Thoracic aorta (tissue), 2 donors: ENCODE measurements at regions not wholly inside any gene's neighbourhood (a gene's known extent, or its start where the extent isn't known, plus 50 kb on each side); places are given as distances from the start of the nearest gene placed in this dataset.

Experiments
- ATAC-seq: fragments of 150-250 bp; one replicate; pipeline ENCODE4 v1.8.0; 2017; ENCODE audit warnings: low read depth; ENCODE audit not compliant: insufficient number of reproducible peaks, low FRiP score
- DNase-seq: peaks from one replicate; pipeline ENCODE4 v3.0.0-alpha.2; 2020; ENCODE audit warnings: low spot score
- H3K27ac ChIP-seq, 2 donors: fragments of 200-600 bp; sonication (generic); 1 replicate in 1 of 2; 2 replicates in 1 of 2; pipeline ENCODE4 v1.5.1; 2016; ENCODE audit warnings: mild to moderate bottlenecking in 2 of 2, moderate library complexity in 2 of 2
- H3K27me3 ChIP-seq: fragments of 200-600 bp; sonication (generic); replicated peaks from 2 replicates; pipeline ENCODE4 v1.6.0; 2016; ENCODE audit warnings: mild to moderate bottlenecking; ENCODE audit not compliant: insufficient read depth
- H3K36me3 ChIP-seq: fragments of 200-600 bp; sonication (generic); one replicate; pipeline ENCODE4 v1.5.1; 2016
- H3K4me1 ChIP-seq, 2 donors: fragments of 200-600 bp; sonication (generic); 1 replicate in 1 of 2; 2 replicates in 1 of 2; pipeline versions ENCODE4 v1.5.1 to v1.6.0; 2016; ENCODE audit warnings: low read depth in 2 of 2, mild to moderate bottlenecking in 1 of 2; ENCODE audit not compliant: control insufficient read depth in 1 of 2
- H3K4me3 ChIP-seq: fragments of 200-600 bp; sonication (generic); 2 replicates; pipeline ENCODE4 v1.5.1; 2016; ENCODE audit warnings: mild to moderate bottlenecking
- H3K9me3 ChIP-seq: fragments of 200-600 bp; sonication (generic); 2 replicates; pipeline ENCODE4 v1.5.1; 2016
- CTCF ChIP-seq: fragments of 200-600 bp; sonication (generic); IDR thresholded peaks from one replicate; pipeline ENCODE4 v1.5.1; 2019; ENCODE audit warnings: antibody characterized with exemption

GRCh38 chr20:40744818-40745175 is 55.8 kb upstream of the MAFB start:
- TF ChIP-seq CTCF: no peak
- no peaks in the 10 kb centered on the region for H3K36me3 ChIP-seq
- peaks cover 15 to 35% of the 10 kb centered on the region in 2 donors for H3K4me1 ChIP-seq
- no peaks in the 10 kb centered on the region for H3K9me3 ChIP-seq
- no peak overlapping the region for H3K4me3 ChIP-seq
- DNase-seq (no peak), ATAC-seq (no peak)
- no peak overlapping the region for H3K27ac ChIP-seq
- H3K27me3 ChIP-seq: no peaks in the 10 kb centered on the region

GRCh38 chr20:40746251-40746650 is 57.2 kb upstream of the MAFB start:
- no peak for DNase-seq
- TF ChIP-seq CTCF: no peak
- no peaks in the 10 kb centered on the region for H3K9me3 ChIP-seq

GRCh38 chr20:40748182-40748581 is 59.1 kb upstream of the MAFB start:
- H3K4me3 ChIP-seq: no peak overlapping the region
- ATAC-seq (no peak), DNase-seq (no peak)
- H3K36me3 ChIP-seq: no peaks in the 10 kb centered on the region
- H3K27me3 ChIP-seq: no peaks in the 10 kb centered on the region
- H3K9me3 ChIP-seq: no peaks in the 10 kb centered on the region
- peak overlapping the region in 1 of 2 donors; percentile 80 for H3K27ac ChIP-seq
- H3K4me1 ChIP-seq: peaks cover 21 to 54% of the 10 kb centered on the region in 2 donors
- no peak for TF ChIP-seq CTCF

More at GRCh38 chr20:40746251-40746650, 57.2 kb upstream of the MAFB start:
- no peak overlapping the region for H3K27ac ChIP-seq
- no peaks in the 10 kb centered on the region for H3K27me3 ChIP-seq
- H3K36me3 ChIP-seq: no peaks in the 10 kb centered on the region
- H3K4me1 ChIP-seq: peaks cover 21 to 50% of the 10 kb centered on the region in 2 donors
- H3K4me3 ChIP-seq: no peak overlapping the region
- no peak for ATAC-seq

- H3K27me3 ChIP-seq: no peaks in the 10 kb centered on the region
- H3K4me1 ChIP-seq: peaks cover 22 to 52% of the 10 kb centered on the region in 2 donors
- H3K36me3 ChIP-seq: no peaks in the 10 kb centered on the region
- no peak overlapping the region for H3K4me3 ChIP-seq
- peak overlapping the region; percentile 80 to 85 for H3K27ac ChIP-seq
- peak; percentile 78 for ATAC-seq
- no peak for TF ChIP-seq CTCF
- no peaks in the 10 kb centered on the region for H3K9me3 ChIP-seq
- no peak for DNase-seq
Observed at GRCh38 chr20:40749985-40750506, 61.0 kb upstream of the MAFB start.

GRCh38 chr20:40750541-40751035 is 61.6 kb upstream of the MAFB start:
- no peaks in the 10 kb centered on the region for H3K36me3 ChIP-seq
- ATAC-seq (peak; percentile 8), DNase-seq (no peak)
- H3K4me1 ChIP-seq: peaks cover 22 to 53% of the 10 kb centered on the region in 2 donors
- no peak for TF ChIP-seq CTCF
- no peaks in the 10 kb centered on the region for H3K27me3 ChIP-seq
- peak overlapping the region; percentile 80 to 85 for H3K27ac ChIP-seq
- H3K4me3 ChIP-seq: no peak overlapping the region
- H3K9me3 ChIP-seq: no peaks in the 10 kb centered on the region
